HepG2 (cell line): ENCODE measurements at regions not wholly inside any gene's neighbourhood (a gene's known extent, or its start where the extent isn't known, plus 50 kb on each side); places are given as distances from the start of the nearest gene placed in this dataset.

Experiments used
- CTCF ChIP-seq: sonication (generic); formaldehyde crosslinking; IDR thresholded peaks from 2 replicates; pipeline ENCODE4 v1.5.0; 2020; ENCODE audit warnings: mild to moderate bottlenecking, missing genetic modification reagents, moderate library complexity
- MXI1 ChIP-seq: IDR thresholded peaks from 3 replicates; pipeline ENCODE4 v1.6.1; 2012; ENCODE audit warnings: low read depth, low read length, inconsistent platforms, borderline replicate concordance
- ZNF296 ChIP-seq: sonication (generic); formaldehyde crosslinking; conservative IDR thresholded peaks from 2 replicates; pipeline ENCODE4 v1.5.0; 2020; ENCODE audit warnings: mild to moderate bottlenecking, missing genetic modification reagents
- ZNF687 ChIP-seq: sonication (generic); formaldehyde crosslinking; IDR thresholded peaks from 2 replicates; pipeline ENCODE4 v1.5.1; 2020; ENCODE audit warnings: mild to moderate bottlenecking, missing genetic modification reagents, moderate library complexity

DNA sequence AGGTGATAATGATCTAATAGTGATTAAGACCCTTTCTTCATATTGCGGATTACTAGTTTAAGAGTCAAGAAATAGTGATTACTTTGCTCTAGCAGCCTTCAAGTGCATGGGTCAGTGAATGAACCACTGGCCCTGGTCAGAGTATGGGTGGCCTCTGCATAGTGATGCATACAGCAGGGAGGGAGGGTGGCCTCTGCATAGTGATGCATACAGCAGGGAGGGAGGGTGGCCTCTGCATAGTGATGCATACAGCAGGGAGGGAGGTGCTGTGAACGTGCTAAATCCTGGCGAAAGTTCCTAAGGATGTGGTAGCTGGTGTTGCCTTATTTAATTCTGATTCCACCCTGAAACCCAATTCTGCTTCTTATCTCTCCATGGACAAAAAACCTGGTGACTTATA lies 246.7 kb upstream of the ARSJ start:
- TF ChIP-seq ZNF687 (CRISPR knock-in tag), result no peak
- no peak for TF ChIP-seq ZNF296 (CRISPR knock-in tag)
- TF ChIP-seq CTCF (CRISPR knock-in tag), result no peak
- no peak for TF ChIP-seq MXI1
